Ishikawa (cell line): ENCODE measurements at regions not wholly inside any gene's neighbourhood (a gene's known extent, or its start where the extent isn't known, plus 50 kb on each side); places are given as distances from the start of the nearest gene placed in this dataset.

Experiments used
- CEBPB ChIP-seq: IDR thresholded peaks from 2 replicates; pipeline ENCODE4 v1.6.1; 2012
- CREB1 ChIP-seq: IDR thresholded peaks from 2 replicates; pipeline ENCODE4 v1.6.1; 2012; ENCODE audit warnings: low read depth
- EGR1 ChIP-seq: IDR thresholded peaks from 2 replicates; pipeline ENCODE4 v1.6.1; 2012
- EP300 ChIP-seq: IDR thresholded peaks from 2 replicates; pipeline ENCODE4 v1.6.1; 2012; ENCODE audit warnings: borderline replicate concordance
- FOXM1 ChIP-seq: IDR thresholded peaks from 2 replicates; pipeline ENCODE4 v1.6.1; 2012; ENCODE audit warnings: low read depth, borderline replicate concordance
- MAX ChIP-seq: IDR thresholded peaks from 2 replicates; pipeline ENCODE4 v1.6.1; 2012
- NFIC ChIP-seq: IDR thresholded peaks from 2 replicates; pipeline ENCODE4 v1.6.1; 2012
- RAD21 ChIP-seq: IDR thresholded peaks from 2 replicates; pipeline ENCODE4 v1.6.1; 2012; ENCODE audit warnings: low read depth
- REST ChIP-seq: IDR thresholded peaks from 2 replicates; pipeline ENCODE4 v1.6.1; 2012; ENCODE audit warnings: low read depth, mild to moderate bottlenecking
- TAF1 ChIP-seq: IDR thresholded peaks from 2 replicates; pipeline ENCODE4 v1.6.1; 2012; ENCODE audit warnings: low read depth, mild to moderate bottlenecking
- TCF12 ChIP-seq: IDR thresholded peaks from 2 replicates; pipeline ENCODE4 v1.6.1; 2012; ENCODE audit warnings: low read depth
- TEAD4 ChIP-seq: IDR thresholded peaks from 2 replicates; pipeline ENCODE4 v1.6.1; 2012
- USF1 ChIP-seq: IDR thresholded peaks from 2 replicates; pipeline ENCODE4 v1.6.1; 2012
- YY1 ChIP-seq: IDR thresholded peaks from 2 replicates; pipeline ENCODE4 v1.6.1; 2012; ENCODE audit warnings: low read depth
- ZBTB7A ChIP-seq: IDR thresholded peaks from 2 replicates; pipeline ENCODE4 v1.6.1; 2012; ENCODE audit warnings: low read depth

- TF ChIP-seq TAF1 (no peak), ZBTB7A (no peak), FOXM1 (no peak)
Observed at GRCh38 chr9:11038366-11038765, 425.6 kb upstream of the PTPRD start.

- TF ChIP-seq YY1 (no peak), TCF12 (no peak), FOXM1 (no peak), RAD21 (no peak), CEBPB (no peak), ZBTB7A (no peak), NFIC (no peak), EGR1 (no peak), MAX (no peak), CREB1 (no peak), EP300 (no peak), TEAD4 (no peak), REST (no peak), USF1 (no peak), TAF1 (no peak)
Observed at GRCh38 chr9:11039006-11039405, 426.2 kb upstream of the PTPRD start.

GRCh38 chr9:11045589-11045988 is 432.8 kb upstream of the PTPRD start:
- TF ChIP-seq EGR1, result no peak
- no peak for TF ChIP-seq TEAD4
- TF ChIP-seq YY1, result no peak
- TF ChIP-seq FOXM1, result no peak
- no peak for TF ChIP-seq MAX
- TF ChIP-seq RAD21, result no peak
- TF ChIP-seq NFIC, result no peak
- no peak for TF ChIP-seq ZBTB7A
- no peak for TF ChIP-seq EP300
- TF ChIP-seq REST, result no peak
- TF ChIP-seq TAF1, result no peak
- TF ChIP-seq TCF12, result no peak
- TF ChIP-seq CREB1, result no peak
- no peak for TF ChIP-seq CEBPB
- TF ChIP-seq USF1, result no peak

GRCh38 chr9:11063263-11063662 is 450.5 kb upstream of the PTPRD start:
- TF ChIP-seq NFIC (no peak), CREB1 (no peak), YY1 (no peak), FOXM1 (no peak), USF1 (no peak), TCF12 (no peak)

GRCh38 chr9:11064909-11065308 is 452.1 kb upstream of the PTPRD start:
- TF ChIP-seq MAX, result peak; percentile 82
- no peak for TF ChIP-seq CEBPB
- no peak for TF ChIP-seq NFIC
- TF ChIP-seq YY1, result peak; percentile 86

GRCh38 chr9:11072176-11072575 is 459.4 kb upstream of the PTPRD start:
- TF ChIP-seq TAF1 (no peak), YY1 (no peak), TCF12 (no peak)

- TF ChIP-seq CEBPB (no peak), TEAD4 (no peak)
Observed at GRCh38 chr9:11086561-11086960, 473.8 kb upstream of the PTPRD start.
